Fibroblast of villous mesenchyme (primary cell): ENCODE measurements at regions not wholly inside any gene's neighbourhood (a gene's known extent, or its start where the extent isn't known, plus 50 kb on each side); places are given as distances from the start of the nearest gene placed in this dataset. TPM values are rescaled to one million over a fixed set of nuclear protein-coding genes. Genes with fewer than 3 reads are reported as not detected.

Experiments
- small RNA-seq: library from RNA; depleted of rRNA; stranded (forward); fragments of <200 nt; gene quantifications from one replicate; pipeline ENCODE3, GENCODE V24; 2012

Small RNA genes in the stretch of these regions (small RNA-seq; reads per million reads assigned to genes)
- gene RF00019: not detected
